AG09309 (cell line): ENCODE measurements at regions not wholly inside any gene's neighbourhood (a gene's known extent, or its start where the extent isn't known, plus 50 kb on each side); places are given as distances from the start of the nearest gene placed in this dataset.

Experiments
- DNase-seq: peaks from one replicate; pipeline ENCODE4 v3.0.0-alpha.2; 2010; ENCODE audit warnings: low read depth
- H3K4me3 ChIP-seq: 2 replicates; pipeline ENCODE4 v1.5.1; 2011; ENCODE audit warnings: mild to moderate bottlenecking, low read depth, low read length, moderate library complexity; ENCODE audit not compliant: control insufficient read depth
- CTCF ChIP-seq: IDR thresholded peaks from 2 replicates; pipeline ENCODE4 v1.5.1; 2011; ENCODE audit warnings: mild to moderate bottlenecking, low read depth, low read length, inconsistent platforms; ENCODE audit not compliant: insufficient read depth, control insufficient read depth; ENCODE audit errors: missing control alignments

- no peak for TF ChIP-seq CTCF
- DNase-seq: no peak
- no peak overlapping the region for H3K4me3 ChIP-seq
Measured at GRCh38 chr13:34164582-34164981, 346.6 kb downstream of the RFC3 start.

DNA sequence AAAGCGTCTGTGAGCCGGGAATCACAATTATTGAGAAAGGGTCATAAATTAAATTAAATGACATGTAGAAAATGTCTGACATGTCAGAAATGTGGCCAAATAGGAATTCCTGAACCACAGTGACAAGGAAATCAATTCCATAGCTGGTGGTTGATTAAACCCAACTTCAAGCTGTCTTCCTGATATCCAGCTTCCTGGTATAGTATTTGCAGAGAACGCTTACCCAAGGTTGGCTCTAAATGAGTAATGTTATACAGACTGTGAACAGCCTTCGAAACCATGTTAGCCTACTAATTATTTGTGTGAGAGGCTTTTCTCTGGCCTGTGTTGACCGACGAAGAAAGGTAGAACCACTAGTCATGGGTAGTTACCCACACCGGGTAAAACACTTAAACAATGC is 347.2 kb downstream of the RFC3 start:
- DNase-seq: no peak
- TF ChIP-seq CTCF: no peak
- no peak overlapping the region for H3K4me3 ChIP-seq

GRCh38 chr13:34166406-34166805 is 348.5 kb downstream of the RFC3 start:
- no peak for TF ChIP-seq CTCF
- no peak overlapping the region for H3K4me3 ChIP-seq
- no peak for DNase-seq

GRCh38 chr13:34167347-34167746 is 349.4 kb downstream of the RFC3 start:
- no peak overlapping the region for H3K4me3 ChIP-seq
- TF ChIP-seq CTCF: no peak
- no peak for DNase-seq

GRCh38 chr13:34172048-34172447 is 354.1 kb downstream of the RFC3 start:
- no peak overlapping the region for H3K4me3 ChIP-seq
- DNase-seq: no peak
- TF ChIP-seq CTCF: no peak

DNA sequence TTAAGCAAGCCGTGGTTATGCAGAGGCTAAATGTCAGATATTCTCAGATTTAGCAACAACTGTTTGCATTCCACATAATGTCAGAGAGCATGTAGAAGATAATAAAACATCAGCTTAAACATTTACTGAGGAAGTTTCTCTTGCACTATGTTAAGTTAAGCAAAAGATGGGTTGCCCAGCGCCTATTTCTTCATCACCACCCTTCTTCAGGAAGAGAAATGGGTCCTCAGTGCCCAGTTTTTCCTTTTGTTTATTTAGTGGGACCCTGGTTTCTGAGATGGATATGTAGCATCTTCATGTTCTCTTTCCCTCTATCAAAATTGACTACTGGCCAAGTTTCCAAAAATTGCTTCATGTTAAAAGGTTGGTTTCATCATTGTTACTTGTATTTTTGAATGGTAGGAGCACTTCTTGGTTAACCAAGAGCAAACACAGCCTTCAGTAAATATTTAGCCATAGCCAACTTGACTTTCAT is 356.8 kb downstream of the RFC3 start:
- H3K4me3 ChIP-seq: no peak overlapping the region
- TF ChIP-seq CTCF: no peak
- peak; percentile 59 for DNase-seq

DNA sequence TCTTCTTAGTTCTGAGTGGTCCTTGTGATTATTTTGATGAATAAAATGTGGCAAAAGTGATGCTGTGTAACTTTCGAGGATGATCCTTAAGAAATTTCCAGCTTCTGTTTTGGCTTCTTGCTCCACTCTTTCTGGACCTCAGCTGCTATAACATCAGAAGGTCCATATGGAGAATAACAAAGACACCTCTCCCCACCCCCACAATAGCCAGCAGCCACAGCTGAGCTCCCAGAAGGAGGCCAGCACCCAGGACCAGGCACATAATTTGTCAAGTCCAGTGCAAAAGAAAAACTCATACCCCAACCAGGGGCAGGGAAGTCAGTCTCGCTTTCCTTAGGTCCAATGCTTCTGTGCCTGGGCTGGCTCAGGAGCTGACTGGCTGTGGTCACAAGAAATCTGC is 357.6 kb downstream of the RFC3 start:
- H3K4me3 ChIP-seq: no peak overlapping the region
- no peak for TF ChIP-seq CTCF
- DNase-seq: no peak
